ENCODE measurements at regions not wholly inside any gene's neighbourhood (a gene's known extent, or its start where the extent isn't known, plus 50 kb on each side); places are given as distances from the start of the nearest gene placed in this dataset.

DNA sequence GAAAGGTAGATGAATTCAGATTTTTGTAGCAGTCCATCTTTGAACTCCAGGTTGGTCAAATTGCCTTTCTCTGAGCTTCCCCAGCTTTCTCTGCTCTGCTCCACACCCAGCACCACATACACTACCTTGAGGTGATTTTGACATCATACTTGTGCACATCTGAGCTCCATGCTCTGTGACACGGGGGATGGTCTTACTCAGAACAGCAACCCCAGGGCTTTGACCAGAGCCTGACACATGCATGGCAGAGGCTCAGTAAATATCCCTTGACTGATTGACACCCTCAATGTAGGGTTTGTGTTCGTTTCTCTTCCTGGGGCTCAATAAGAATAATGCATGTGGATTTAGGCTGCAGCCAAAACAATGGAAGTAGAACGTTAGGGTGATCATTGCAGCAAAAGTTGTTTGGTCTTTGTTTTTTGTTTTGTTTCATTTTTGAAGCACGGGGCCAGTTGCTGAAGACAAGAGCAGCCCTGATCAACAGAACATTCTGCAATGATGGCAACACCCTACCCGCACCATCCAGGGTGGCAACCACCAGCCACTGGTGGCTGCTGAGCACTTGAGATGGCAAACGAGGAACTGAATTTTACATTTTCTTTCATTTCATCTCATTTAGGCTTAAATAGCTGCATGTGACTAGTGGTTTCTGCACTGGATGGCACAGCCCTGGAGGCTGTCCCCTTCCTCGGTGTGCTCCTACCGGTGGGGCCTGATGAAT lies 224.8 kb upstream of the TNRC6C start:
- no peak for TF ChIP-seq CTCF (conservative IDR thresholded peaks at IDR 0.05)
- H3K27ac ChIP-seq: peak overlapping the region; percentile 83

DNA sequence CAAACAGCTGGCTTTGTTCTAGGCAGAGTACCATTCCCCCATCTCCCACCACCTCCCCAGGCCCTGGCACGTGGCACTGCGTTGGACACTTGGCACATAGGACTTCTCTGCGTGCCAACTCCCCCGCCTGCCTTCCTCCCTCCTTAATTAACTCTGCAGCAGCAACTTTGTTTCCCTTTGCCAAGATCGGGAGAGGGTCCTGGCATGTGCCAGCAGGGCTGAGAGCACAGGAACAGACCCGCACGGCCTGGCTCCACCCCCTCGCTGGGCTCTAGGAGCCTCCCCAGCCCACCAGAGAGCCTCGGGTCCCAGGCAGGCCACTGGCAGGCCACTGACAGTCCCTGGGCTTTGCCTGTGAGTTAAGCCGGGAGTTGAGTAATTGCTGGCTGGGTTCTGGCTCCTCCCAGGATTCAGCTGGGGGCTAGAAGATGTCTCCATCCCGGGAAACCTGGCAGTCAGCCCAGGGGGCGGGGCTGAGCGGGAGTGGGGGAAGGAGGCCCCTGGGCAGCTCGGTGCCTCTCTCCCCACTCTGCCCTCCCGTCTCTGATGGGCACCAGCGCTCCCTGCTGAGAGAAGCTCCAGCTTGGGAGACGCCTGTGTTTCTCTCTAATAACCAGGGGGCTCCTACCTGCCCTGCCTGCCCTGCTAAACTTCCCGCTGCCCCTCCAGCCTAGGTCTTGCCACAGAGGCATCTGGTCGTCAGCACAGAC lies 224.0 kb upstream of the TNRC6C start:
- peak overlapping the region; percentile 83 for H3K27ac ChIP-seq
- no peak for TF ChIP-seq CTCF (conservative IDR thresholded peaks at IDR 0.05)

DNA sequence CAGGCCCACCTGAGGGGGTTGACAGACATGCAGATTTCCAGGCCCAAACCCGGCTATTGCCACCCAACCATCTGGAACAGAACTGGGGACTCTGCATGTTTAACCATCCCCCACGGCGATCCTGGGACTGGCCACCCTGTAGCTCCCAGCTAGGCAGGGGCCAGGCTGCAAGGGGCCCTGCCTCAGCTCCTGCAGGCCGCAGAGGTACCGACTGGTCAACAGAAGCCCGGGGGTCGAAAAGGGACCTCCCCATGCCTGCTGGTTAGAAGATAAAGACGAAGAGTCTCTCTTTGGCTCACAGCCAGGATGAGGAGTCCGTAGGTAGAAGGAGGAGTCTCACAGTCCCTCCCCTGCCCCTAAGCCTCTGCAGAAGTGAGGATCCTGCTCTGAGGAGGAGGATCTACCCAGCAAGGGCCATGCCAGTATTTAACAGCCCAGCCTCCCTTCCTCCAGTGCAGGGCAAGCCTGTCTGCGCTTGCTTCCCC lies 223.4 kb upstream of the TNRC6C start:
- H3K27ac ChIP-seq: peak overlapping the region; percentile 83
- TF ChIP-seq CTCF (conservative IDR thresholded peaks at IDR 0.05): no peak

DNA sequence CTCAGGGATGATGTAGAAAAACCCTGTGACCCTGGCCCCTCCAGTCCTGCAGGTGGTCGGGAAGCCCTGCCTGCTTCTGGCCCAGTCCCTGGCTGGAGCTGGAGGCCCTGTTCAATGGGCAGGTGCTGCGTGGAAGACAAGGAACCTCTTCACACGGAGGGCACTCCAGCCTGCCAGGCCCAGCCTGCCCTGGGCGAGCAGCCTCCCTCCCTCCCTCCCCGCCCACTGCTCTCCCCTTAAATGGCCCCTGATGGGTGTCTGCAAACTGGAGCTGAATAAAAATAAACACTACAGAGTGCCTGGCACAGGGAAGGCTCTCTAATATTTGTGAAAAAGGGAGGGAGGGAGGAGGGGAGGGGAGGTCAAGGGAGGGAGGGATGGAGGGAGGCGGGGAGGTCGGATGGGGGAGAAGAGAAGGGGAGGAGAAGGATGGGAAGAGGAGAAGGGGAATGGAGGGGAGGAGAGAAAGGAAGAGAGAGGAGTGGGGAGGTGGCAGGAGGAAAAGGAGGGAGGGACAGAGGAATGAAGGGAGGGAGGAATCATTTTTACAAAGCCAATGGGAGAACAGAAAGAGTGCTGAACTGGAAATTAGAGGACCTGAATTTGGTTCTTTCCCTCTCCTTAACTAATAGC lies 222.8 kb upstream of the TNRC6C start:
- peak overlapping the region; percentile 83 for H3K27ac ChIP-seq
- no peak for TF ChIP-seq CTCF (conservative IDR thresholded peaks at IDR 0.05)

DNA sequence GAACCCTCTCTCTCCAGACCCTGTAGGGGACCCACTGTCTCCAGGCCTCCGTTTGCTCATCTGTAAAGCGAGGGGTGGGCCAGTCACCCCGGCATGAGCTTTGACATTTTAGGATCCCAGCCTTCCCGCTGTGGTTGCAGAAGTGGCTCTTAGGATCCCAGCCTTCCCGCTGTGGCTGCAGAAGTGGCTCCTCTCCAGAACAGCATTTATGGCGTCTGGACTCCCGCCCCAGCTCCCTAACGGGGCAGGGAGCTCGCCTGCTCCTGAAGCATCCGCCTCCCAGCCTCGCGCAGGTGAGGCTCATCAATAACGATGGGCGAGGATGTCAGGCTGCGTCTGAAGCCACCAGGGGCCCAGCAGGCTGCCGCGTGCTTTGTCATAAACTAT lies 222.3 kb upstream of the TNRC6C start:
- peak overlapping the region; percentile 83 for H3K27ac ChIP-seq
- no peak for TF ChIP-seq CTCF (conservative IDR thresholded peaks at IDR 0.05)

DNA sequence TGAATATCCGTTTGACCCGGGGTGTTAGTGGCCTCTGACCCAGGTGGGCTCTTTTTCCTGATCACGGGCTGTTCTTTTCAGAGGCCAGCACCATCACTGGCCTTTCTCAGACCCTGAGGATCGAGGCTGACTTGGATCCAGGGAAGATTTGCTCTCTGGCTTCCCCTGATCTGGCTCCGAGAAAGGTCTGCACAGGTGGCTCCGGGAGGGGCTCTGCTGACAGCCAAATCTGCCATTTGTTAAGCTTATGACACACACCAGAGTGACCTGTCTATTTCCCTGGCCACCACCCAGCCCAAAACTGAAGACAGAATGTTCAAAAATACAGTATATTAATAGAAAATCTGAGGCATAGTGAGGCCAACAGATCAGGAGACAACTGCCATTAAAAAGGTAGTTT lies 221.8 kb upstream of the TNRC6C start:
- H3K27ac ChIP-seq: peak overlapping the region; percentile 83; the same call in 1 of the 2 replicates

More for the DNA sequence above, 221.8 kb upstream of the TNRC6C start:
- TF ChIP-seq CTCF (conservative IDR thresholded peaks at IDR 0.05): no peak

All from VCaP (cell line).